ENCODE measurements at regions not wholly inside any gene's neighbourhood (a gene's known extent, or its start where the extent isn't known, plus 50 kb on each side); places are given as distances from the start of the nearest gene placed in this dataset.
"Not testable (repeated sequence)": the region's sequence is repeated elsewhere in the genome, so short reads cannot be mapped to it uniquely, and the experiment has no call there.

DNA sequence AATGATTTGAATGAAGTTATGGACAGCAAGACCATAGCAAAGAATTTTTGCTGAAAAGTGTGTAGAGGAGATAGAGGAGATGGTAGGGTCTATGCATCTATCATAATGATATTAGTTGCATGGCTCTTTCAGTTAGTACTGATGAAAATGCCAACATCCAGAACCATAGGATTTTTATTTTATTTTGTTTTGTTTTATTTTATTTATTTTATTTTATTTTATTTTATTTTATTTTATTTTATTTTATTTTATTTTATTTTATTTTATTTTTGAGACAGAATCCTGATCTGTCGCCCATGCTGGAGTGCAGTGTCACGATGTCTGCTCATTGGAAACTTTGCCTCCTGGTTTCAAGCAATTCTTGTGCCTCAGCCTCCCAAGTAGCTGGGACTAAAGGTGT, 1021.1 kb upstream of the ZEB2 start:
- TF ChIP-seq EP300 (IDR thresholded peaks at IDR 0.05) (no peak), POLR2A (IDR thresholded peaks at IDR 0.05) (no peak)
- TF ChIP-seq, protein P1, sequence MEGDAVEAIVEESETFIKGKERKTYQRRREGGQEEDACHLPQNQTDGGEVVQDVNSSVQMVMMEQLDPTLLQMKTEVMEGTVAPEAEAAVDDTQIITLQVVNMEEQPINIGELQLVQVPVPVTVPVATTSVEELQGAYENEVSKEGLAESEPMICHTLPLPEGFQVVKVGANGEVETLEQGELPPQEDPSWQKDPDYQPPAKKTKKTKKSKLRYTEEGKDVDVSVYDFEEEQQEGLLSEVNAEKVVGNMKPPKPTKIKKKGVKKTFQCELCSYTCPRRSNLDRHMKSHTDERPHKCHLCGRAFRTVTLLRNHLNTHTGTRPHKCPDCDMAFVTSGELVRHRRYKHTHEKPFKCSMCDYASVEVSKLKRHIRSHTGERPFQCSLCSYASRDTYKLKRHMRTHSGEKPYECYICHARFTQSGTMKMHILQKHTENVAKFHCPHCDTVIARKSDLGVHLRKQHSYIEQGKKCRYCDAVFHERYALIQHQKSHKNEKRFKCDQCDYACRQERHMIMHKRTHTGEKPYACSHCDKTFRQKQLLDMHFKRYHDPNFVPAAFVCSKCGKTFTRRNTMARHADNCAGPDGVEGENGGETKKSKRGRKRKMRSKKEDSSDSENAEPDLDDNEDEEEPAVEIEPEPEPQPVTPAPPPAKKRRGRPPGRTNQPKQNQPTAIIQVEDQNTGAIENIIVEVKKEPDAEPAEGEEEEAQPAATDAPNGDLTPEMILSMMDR (IDR thresholded peaks at IDR 0.05) = no peak
- Histone ChIP-seq H3K27ac (no peak overlapping the region), H3K36me3 (no peaks in the 10 kb centered on the region), H3K4me3 (no peak overlapping the region), H3K27me3 (no peaks in the 10 kb centered on the region), H3K4me1 (no peaks in the 10 kb centered on the region), H3K9me3 (no peaks in the 10 kb centered on the region)
- intact Hi-C loops (cut with DNase I) = no loop called here
- DNase-seq = no peak
- WGBS, 2 donors = 95% methylated on average over 2 of the region's 2 CpGs

DNA sequence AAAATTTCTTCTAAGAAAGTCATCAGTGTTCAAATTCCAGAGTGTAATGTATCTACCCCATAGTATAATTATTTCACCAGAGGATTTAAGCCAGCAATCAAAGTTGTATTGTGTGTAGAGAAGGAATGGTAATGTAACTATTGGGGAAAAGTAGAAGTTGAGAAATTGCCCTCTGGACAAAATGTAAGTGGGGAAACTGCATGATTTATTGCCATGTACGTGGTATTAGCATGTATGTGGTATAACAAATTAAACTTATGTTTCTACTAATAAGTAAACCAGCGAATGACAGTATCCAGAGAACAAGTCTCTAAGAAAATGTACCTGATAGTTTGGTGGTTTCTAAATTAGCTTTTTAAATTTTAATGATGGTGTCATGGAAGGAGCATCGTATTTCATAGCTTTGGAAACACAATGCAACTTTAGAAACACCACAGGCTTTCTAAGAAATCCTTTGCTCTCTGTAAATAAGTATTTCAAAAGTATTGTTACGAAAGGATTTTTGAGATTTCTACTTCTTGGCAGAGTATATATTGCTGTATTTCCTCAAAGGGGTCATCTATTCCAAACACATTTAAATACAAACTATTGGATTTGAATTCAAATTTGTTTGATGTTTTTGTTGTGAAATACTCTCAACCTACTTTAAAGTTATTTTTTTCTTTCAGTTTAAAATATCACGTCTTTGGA, 1018.9 kb upstream of the ZEB2 start:
- Histone ChIP-seq H3K4me3 (no peak overlapping the region), H3K4me1 (no peaks in the 10 kb centered on the region), H3K27me3 (no peaks in the 10 kb centered on the region), H3K27ac (no peak overlapping the region), H3K9me3 (no peaks in the 10 kb centered on the region), H3K36me3 (no peaks in the 10 kb centered on the region)
- WGBS, 2 donors = 72 to 81% methylated on average over 5 of the region's 5 CpGs
- intact Hi-C loops (cut with DNase I) = no loop called here
- no peak for DNase-seq
- TF ChIP-seq, protein P1 (IDR thresholded peaks at IDR 0.05) = no peak
- TF ChIP-seq POLR2A (IDR thresholded peaks at IDR 0.05) (no peak), POLR2AphosphoS5 (IDR thresholded peaks at IDR 0.05) (no peak), EP300 (IDR thresholded peaks at IDR 0.05) (no peak)

DNA sequence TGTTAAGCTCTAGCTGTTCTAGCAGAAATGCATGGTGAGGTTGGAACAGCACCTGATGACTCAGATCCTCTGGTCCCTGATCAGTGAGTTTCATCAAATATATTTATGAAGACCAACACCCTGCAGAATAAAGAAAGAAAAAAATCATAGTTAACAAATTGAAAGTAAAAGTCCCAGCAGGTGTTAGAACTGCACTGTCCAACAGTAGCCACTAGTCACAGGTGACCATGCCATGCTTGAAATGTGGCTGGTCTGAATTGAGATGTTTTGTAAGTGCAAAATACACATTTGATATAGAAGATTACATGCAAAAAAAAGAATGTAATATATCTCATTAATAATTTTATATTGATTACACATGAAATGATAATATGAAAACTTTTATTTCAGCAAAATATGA, 1010.7 kb upstream of the ZEB2 start:
- no peak for DNase-seq
- intact Hi-C loops (cut with DNase I) = no loop called here
- TF ChIP-seq EP300 (IDR thresholded peaks at IDR 0.05) (no peak), POLR2AphosphoS5 (IDR thresholded peaks at IDR 0.05) (no peak), POLR2A (IDR thresholded peaks at IDR 0.05) (no peak)
- TF ChIP-seq, protein P1 (IDR thresholded peaks at IDR 0.05) = no peak
- H3K27ac ChIP-seq = no peak overlapping the region
- no peak overlapping the region for H3K4me3 ChIP-seq
- no peaks in the 10 kb centered on the region for H3K4me1 ChIP-seq
- no peaks in the 10 kb centered on the region for H3K27me3 ChIP-seq
- H3K36me3 ChIP-seq = no peaks in the 10 kb centered on the region
- H3K9me3 ChIP-seq = no peaks in the 10 kb centered on the region

DNA sequence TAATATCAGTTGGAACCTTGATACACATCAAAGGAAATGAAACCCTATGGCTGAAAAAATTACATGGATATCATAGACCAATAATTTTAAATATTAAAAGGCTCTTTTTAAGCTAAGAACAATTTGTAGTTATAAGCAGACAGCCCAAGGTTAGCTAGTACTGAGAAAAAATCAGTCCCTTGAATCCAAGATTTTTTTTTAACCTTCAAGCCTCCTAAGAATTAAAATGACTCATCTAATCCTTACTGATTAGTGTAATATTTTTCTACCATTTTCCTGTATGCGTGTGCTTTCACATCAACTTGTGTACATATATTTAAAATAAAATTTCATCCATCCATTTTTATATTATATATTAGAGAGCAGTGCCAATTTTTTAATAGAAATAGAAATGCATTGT, 1004.9 kb upstream of the ZEB2 start:
- no peaks in the 10 kb centered on the region for H3K9me3 ChIP-seq
- H3K4me3 ChIP-seq = no peak overlapping the region
- WGBS, 2 donors = 72 to 83% methylated on average over 1 of the region's 1 CpG
- H3K27ac ChIP-seq = no peak overlapping the region
- TF ChIP-seq EP300 (IDR thresholded peaks at IDR 0.05) (no peak), POLR2AphosphoS5 (IDR thresholded peaks at IDR 0.05) (no peak), POLR2A (IDR thresholded peaks at IDR 0.05) (no peak)
- TF ChIP-seq, protein P1 (IDR thresholded peaks at IDR 0.05) = no peak
- intact Hi-C loops (cut with DNase I) = no loop called here
- H3K36me3 ChIP-seq = no peaks in the 10 kb centered on the region
- H3K4me1 ChIP-seq = no peaks in the 10 kb centered on the region
- no peaks in the 10 kb centered on the region for H3K27me3 ChIP-seq
- no peak for DNase-seq

DNA sequence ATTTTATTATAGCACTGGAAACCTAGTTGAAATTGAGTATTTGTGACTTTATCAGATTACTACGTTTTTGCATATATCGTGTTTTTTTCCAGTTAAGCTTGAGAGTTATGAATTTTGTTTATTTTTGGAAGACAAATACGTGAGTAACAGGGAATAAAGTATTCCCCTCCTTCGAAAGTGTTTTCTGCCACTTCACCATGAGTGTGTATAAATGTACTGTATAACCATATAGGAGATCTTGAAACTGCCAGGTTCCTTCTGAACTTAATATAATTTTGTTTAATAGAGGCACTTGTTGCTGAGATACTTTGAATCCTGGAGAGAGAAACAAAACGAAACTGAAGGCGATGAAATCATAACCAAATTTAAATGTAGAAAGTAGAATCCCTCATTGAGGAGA, 1004.4 kb upstream of the ZEB2 start:
- DNase-seq = no peak
- Histone ChIP-seq H3K36me3 (no peaks in the 10 kb centered on the region), H3K27me3 (no peaks in the 10 kb centered on the region), H3K4me3 (no peak overlapping the region), H3K9me3 (no peaks in the 10 kb centered on the region), H3K4me1 (no peaks in the 10 kb centered on the region), H3K27ac (no peak overlapping the region)
- WGBS, 2 donors = 74 to 86% methylated on average over 6 of the region's 6 CpGs
- intact Hi-C loops (cut with DNase I) = no loop called here
- TF ChIP-seq POLR2AphosphoS5 (IDR thresholded peaks at IDR 0.05) (no peak), EP300 (IDR thresholded peaks at IDR 0.05) (no peak), POLR2A (IDR thresholded peaks at IDR 0.05) (no peak)
- TF ChIP-seq, protein P1 (IDR thresholded peaks at IDR 0.05) = no peak

DNA sequence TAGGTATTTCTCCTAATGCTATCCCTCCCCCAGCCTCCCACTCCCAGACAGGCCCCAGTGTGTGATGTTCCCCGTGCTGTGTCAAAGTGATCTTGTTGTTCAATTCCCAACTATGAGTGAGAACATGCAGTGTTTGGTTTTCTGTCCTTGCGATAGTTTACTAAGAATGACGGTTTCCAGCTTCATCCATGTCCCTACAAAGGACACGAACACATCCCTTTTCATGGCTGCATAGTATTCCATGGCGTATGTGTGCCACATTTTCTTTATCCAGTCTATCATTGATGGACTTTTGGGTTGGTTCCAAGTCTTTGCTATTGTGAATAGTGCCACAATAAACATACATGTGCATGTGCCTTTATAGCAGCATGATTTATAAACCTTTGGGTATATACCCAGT, 999.3 kb upstream of the ZEB2 start:
- WGBS, 2 donors = 87 to 97% methylated on average over 5 of the region's 5 CpGs
- H3K9me3 ChIP-seq; H3K27ac ChIP-seq; H3K27me3 ChIP-seq; H3K4me3 ChIP-seq; DNase-seq; H3K4me1 ChIP-seq; H3K36me3 ChIP-seq; intact Hi-C loops (cut with DNase I): not testable (repeated sequence)

All from sigmoid colon (tissue), 6 donors.